Astrocyte (in vitro differentiated cells and primary cell): ENCODE measurements at regions not wholly inside any gene's neighbourhood (a gene's known extent, or its start where the extent isn't known, plus 50 kb on each side); places are given as distances from the start of the nearest gene placed in this dataset.

Experiments used
- DNase-seq: peaks from one replicate; pipeline ENCODE4 v3.0.0-alpha.2; 2010; ENCODE audit warnings: low read depth
- FAIRE-seq: peaks from 2 replicates; lab custom pipeline; 2011; peaks lifted over from hg19 to GRCh38; lab: Jason Lieb, UNC
- H2AFZ ChIP-seq: 2 replicates; pipeline ENCODE4 v1.6.0; 2012; ENCODE audit warnings: low read depth, low read length, inconsistent platforms
- H3K27ac ChIP-seq: 2 replicates; pipeline ENCODE4 v1.5.1; 2011; ENCODE audit warnings: low read depth, low read length, inconsistent platforms
- H3K27me3 ChIP-seq: 2 replicates; pipeline ENCODE4 v1.6.0; 2011; ENCODE audit warnings: low read length, inconsistent platforms; ENCODE audit not compliant: insufficient read depth
- H3K36me3 ChIP-seq: 2 replicates; pipeline ENCODE4 v1.5.1; 2011; ENCODE audit warnings: low read length, inconsistent platforms; ENCODE audit not compliant: insufficient read depth
- H3K4me1 ChIP-seq: 2 replicates; pipeline ENCODE4 v1.5.1; 2011; ENCODE audit warnings: low read length, inconsistent platforms; ENCODE audit not compliant: insufficient read depth
- H3K4me2 ChIP-seq: 2 replicates; pipeline ENCODE4 v1.6.0; 2012; ENCODE audit warnings: low read length, inconsistent platforms
- H3K4me3 ChIP-seq: 2 replicates; pipeline ENCODE4 v1.5.1; 2011; ENCODE audit warnings: low read depth, mild to moderate bottlenecking, low read length, inconsistent platforms; ENCODE audit not compliant: insufficient read depth
- H3K79me2 ChIP-seq: 2 replicates; pipeline ENCODE4 v1.6.0; 2012; ENCODE audit warnings: mild to moderate bottlenecking, low read length, inconsistent platforms; ENCODE audit not compliant: insufficient read depth
- H3K9ac ChIP-seq: 2 replicates; pipeline ENCODE4 v1.6.0; 2012; ENCODE audit warnings: mild to moderate bottlenecking, low read length, inconsistent platforms
- H3K9me3 ChIP-seq: 2 replicates; pipeline ENCODE4 v1.5.1; 2012; ENCODE audit warnings: low read depth, mild to moderate bottlenecking, low read length, inconsistent platforms; ENCODE audit not compliant: insufficient read depth
- H4K20me1 ChIP-seq: 2 replicates; pipeline ENCODE4 v1.6.0; 2012; ENCODE audit warnings: low read length, inconsistent platforms; ENCODE audit not compliant: insufficient read depth
- H3K27ac Mint-ChIP-seq: one replicate; pipeline ENCODE4 v1.8.0; 2021; ENCODE audit warnings: mild to moderate bottlenecking, mixed read lengths; ENCODE audit not compliant: unreplicated experiment
- H3K27me3 Mint-ChIP-seq: one replicate; pipeline ENCODE4 v1.8.0; 2021; ENCODE audit warnings: low read depth, mixed read lengths; ENCODE audit not compliant: unreplicated experiment
- H3K36me3 Mint-ChIP-seq: one replicate; pipeline ENCODE4 v1.8.0; 2021; ENCODE audit warnings: low read depth, mixed read lengths; ENCODE audit not compliant: unreplicated experiment
- H3K4me1 Mint-ChIP-seq: one replicate; pipeline ENCODE4 v1.8.0; 2021; ENCODE audit warnings: low read depth, mixed read lengths; ENCODE audit not compliant: unreplicated experiment
- H3K4me3 Mint-ChIP-seq: one replicate; pipeline ENCODE4 v1.8.0; 2021; ENCODE audit warnings: mild to moderate bottlenecking, moderate library complexity, mixed read lengths; ENCODE audit not compliant: unreplicated experiment
- H3K9me3 Mint-ChIP-seq: one replicate; pipeline ENCODE4 v1.8.0; 2021; ENCODE audit warnings: mild to moderate bottlenecking, mixed read lengths; ENCODE audit not compliant: unreplicated experiment
- EZH2 ChIP-seq: IDR thresholded peaks from 2 replicates; pipeline ENCODE4 v1.6.1; 2012; ENCODE audit warnings: mild to moderate bottlenecking, low read length, inconsistent platforms; ENCODE audit not compliant: insufficient read depth
- TF ChIP-seq, protein P1 (sequence below): IDR thresholded peaks from 2 replicates; pipeline ENCODE4 v1.5.1; 2011; ENCODE audit warnings: low read depth, mild to moderate bottlenecking, inconsistent platforms, low read length, moderate library complexity; ENCODE audit not compliant: insufficient read depth

DNA sequence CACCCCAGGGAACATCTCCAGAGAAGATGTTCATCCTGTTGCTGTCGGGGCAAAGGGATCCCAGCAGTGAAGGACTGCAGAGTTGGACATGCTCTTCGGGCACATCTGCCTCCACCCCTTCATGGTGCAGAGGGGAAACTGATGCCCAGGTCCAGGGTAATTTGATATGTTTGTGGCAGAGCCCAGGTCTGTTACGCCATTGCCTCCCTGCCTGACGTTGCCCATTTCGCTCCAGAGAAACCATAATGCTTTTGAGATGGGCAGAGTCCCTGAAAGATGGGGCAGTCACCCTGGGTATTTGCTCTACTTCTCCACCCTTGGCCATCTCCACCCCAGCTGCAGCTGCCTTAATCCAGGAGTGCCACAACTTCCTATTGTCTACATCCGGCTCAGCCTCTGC is 290.4 kb upstream of the POU3F1 start:
- H3K36me3 Mint-ChIP-seq = no peaks in the 10 kb centered on the region
- peaks cover 2% of the 10 kb centered on the region for H3K9me3 Mint-ChIP-seq
- Histone ChIP-seq H3K36me3 (no peaks in the 10 kb centered on the region), H3K27ac (no peak overlapping the region), H2AFZ (no peak overlapping the region), H3K79me2 (no peaks in the 10 kb centered on the region), H3K4me2 (no peak overlapping the region), H3K9me3 (no peaks in the 10 kb centered on the region), H4K20me1 (no peaks in the 10 kb centered on the region), H3K4me3 (no peak overlapping the region), H3K4me1 (no peaks in the 10 kb centered on the region), H3K9ac (no peak overlapping the region), H3K27me3 (peaks cover 14% of the 10 kb centered on the region)
- peaks cover 52% of the 10 kb centered on the region for H3K27me3 Mint-ChIP-seq
- no peak for DNase-seq
- no peak for FAIRE-seq
- H3K4me3 Mint-ChIP-seq = no peak overlapping the region
- H3K4me1 Mint-ChIP-seq = no peaks in the 10 kb centered on the region
- TF ChIP-seq, protein P1, sequence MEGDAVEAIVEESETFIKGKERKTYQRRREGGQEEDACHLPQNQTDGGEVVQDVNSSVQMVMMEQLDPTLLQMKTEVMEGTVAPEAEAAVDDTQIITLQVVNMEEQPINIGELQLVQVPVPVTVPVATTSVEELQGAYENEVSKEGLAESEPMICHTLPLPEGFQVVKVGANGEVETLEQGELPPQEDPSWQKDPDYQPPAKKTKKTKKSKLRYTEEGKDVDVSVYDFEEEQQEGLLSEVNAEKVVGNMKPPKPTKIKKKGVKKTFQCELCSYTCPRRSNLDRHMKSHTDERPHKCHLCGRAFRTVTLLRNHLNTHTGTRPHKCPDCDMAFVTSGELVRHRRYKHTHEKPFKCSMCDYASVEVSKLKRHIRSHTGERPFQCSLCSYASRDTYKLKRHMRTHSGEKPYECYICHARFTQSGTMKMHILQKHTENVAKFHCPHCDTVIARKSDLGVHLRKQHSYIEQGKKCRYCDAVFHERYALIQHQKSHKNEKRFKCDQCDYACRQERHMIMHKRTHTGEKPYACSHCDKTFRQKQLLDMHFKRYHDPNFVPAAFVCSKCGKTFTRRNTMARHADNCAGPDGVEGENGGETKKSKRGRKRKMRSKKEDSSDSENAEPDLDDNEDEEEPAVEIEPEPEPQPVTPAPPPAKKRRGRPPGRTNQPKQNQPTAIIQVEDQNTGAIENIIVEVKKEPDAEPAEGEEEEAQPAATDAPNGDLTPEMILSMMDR = no peak
- TF ChIP-seq EZH2 = no peak
- no peak overlapping the region for H3K27ac Mint-ChIP-seq

GRCh38 chr1:38336301-38336923 is 289.8 kb upstream of the POU3F1 start:
- no peak overlapping the region for H3K4me2 ChIP-seq
- peaks cover 2% of the 10 kb centered on the region for H3K9me3 Mint-ChIP-seq

More at GRCh38 chr1:38336301-38336923, 289.8 kb upstream of the POU3F1 start:
- no peak overlapping the region for H3K4me3 ChIP-seq
- H2AFZ ChIP-seq = no peak overlapping the region
- no peak overlapping the region for H3K27ac ChIP-seq
- no peaks in the 10 kb centered on the region for H4K20me1 ChIP-seq
- no peaks in the 10 kb centered on the region for H3K79me2 ChIP-seq
- peaks cover 52% of the 10 kb centered on the region for H3K27me3 Mint-ChIP-seq
- H3K9me3 ChIP-seq = no peaks in the 10 kb centered on the region
- FAIRE-seq (no peak), DNase-seq (no peak)
- no peak overlapping the region for H3K27ac Mint-ChIP-seq
- H3K4me1 Mint-ChIP-seq = no peaks in the 10 kb centered on the region
- H3K4me1 ChIP-seq = no peaks in the 10 kb centered on the region
- no peaks in the 10 kb centered on the region for H3K36me3 ChIP-seq
- no peaks in the 10 kb centered on the region for H3K36me3 Mint-ChIP-seq
- H3K9ac ChIP-seq = no peak overlapping the region
- peaks cover 14% of the 10 kb centered on the region for H3K27me3 ChIP-seq
- TF ChIP-seq, protein P1 = no peak
- no peak for TF ChIP-seq EZH2
- no peak overlapping the region for H3K4me3 Mint-ChIP-seq
